ENCODE measurements at regions not wholly inside any gene's neighbourhood (a gene's known extent, or its start where the extent isn't known, plus 50 kb on each side); places are given as distances from the start of the nearest gene placed in this dataset.

- TF ChIP-seq CTCF (IDR thresholded peaks at IDR 0.05; ENCODE audit: low read length) (no peak), EZH2 (IDR thresholded peaks at IDR 0.05; ENCODE audit: borderline replicate concordance, low read length) (no peak)
These were observed 244.9 kb upstream of the CBLB start for GRCh38 chr3:106113747-106114146.

Measured in OCI-LY1 (cell line).